Endothelial cell of umbilical vein (primary cell): ENCODE measurements at regions not wholly inside any gene's neighbourhood (a gene's known extent, or its start where the extent isn't known, plus 50 kb on each side); places are given as distances from the start of the nearest gene placed in this dataset.

Experiments
- BruUV-seq: library from RNA; stranded (reverse); fragments of 400-500 nt; replicated peaks from 2 replicates; lab custom pipeline; 2021; lab: Mats Ljungman, UMichigan
- CTCF ChIA-PET: fragments of 300-600, 350-600 bp; sonication (Branson Sonifier 250); formaldehyde crosslinking; loops from one replicate; lab custom pipeline; 2021; ENCODE audit warnings: antibody characterized with exemption, inconsistent platforms; lab: Charles Lee
- POLR2A ChIA-PET: fragments of 300-600, 350-600 bp; sonication (Branson Sonifier 250); formaldehyde crosslinking; loops from one replicate; lab custom pipeline; 2021; ENCODE audit warnings: antibody characterized with exemption, inconsistent platforms; lab: Charles Lee
- DNase-seq: peaks from one replicate; pipeline ENCODE4 v3.0.0-alpha.2; 2011; ENCODE audit warnings: low read depth, low spot score
- FAIRE-seq: peaks from 2 replicates; lab custom pipeline; 2011; peaks lifted over from hg19 to GRCh38; lab: Jason Lieb, UNC
- H2AFZ ChIP-seq: 2 replicates; pipeline ENCODE4 v1.6.0; 2012; ENCODE audit warnings: low read depth, low read length, control low read depth, inconsistent platforms
- H3K27ac ChIP-seq: 2 replicates; pipeline ENCODE4 v1.5.1; 2011; ENCODE audit warnings: low read depth, mild to moderate bottlenecking, control low read depth, low read length, moderate library complexity; ENCODE audit not compliant: insufficient read depth
- H3K27me3 ChIP-seq, 2 experiments: 2 replicates each; pipeline versions ENCODE4 v1.6.0 to v1.6.1; 2011; ENCODE audit warnings: low read length in 2 of 2, mixed read lengths in 1 of 2; ENCODE audit not compliant: control insufficient read depth in 2 of 2, insufficient read depth in 2 of 2
- H3K36me3 ChIP-seq, 2 experiments: 2 replicates in 1 of 2; 3 replicates in 1 of 2; pipeline ENCODE4 v1.5.1; 2011; ENCODE audit warnings: low read length in 2 of 2, mild to moderate bottlenecking in 1 of 2, moderate library complexity in 1 of 2; ENCODE audit not compliant: control insufficient read depth in 2 of 2, insufficient read depth in 2 of 2; ENCODE audit errors: extremely low read depth in 1 of 2
- H3K4me1 ChIP-seq: 3 replicates; pipeline ENCODE4 v1.5.1; 2011; ENCODE audit warnings: mild to moderate bottlenecking, low read length; ENCODE audit not compliant: control insufficient read depth, insufficient read depth; ENCODE audit errors: extremely low read depth
- H3K4me2 ChIP-seq: 2 replicates; pipeline ENCODE4 v1.6.1; 2011; ENCODE audit warnings: low read length, control low read depth, mixed read lengths; ENCODE audit not compliant: insufficient read depth
- H3K4me3 ChIP-seq, 3 experiments: fragments of 200-600 bp in 1 of 3; sonication (generic), shearing (Covaris generic) in 1 of 3; replicated peaks in 1 of 3; 2 replicates each; pipeline ENCODE4 v1.5.1; 2011 to 2016; ENCODE audit warnings: control low read depth in 3 of 3, low read length in 3 of 3, mild to moderate bottlenecking in 2 of 3, inconsistent platforms in 1 of 3, low read depth in 1 of 3, moderate library complexity in 1 of 3; ENCODE audit not compliant: insufficient read depth in 1 of 3
- H3K79me2 ChIP-seq: 2 replicates; pipeline ENCODE4 v1.6.0; 2012; ENCODE audit warnings: low read length, inconsistent platforms; ENCODE audit not compliant: control insufficient read depth, insufficient read depth
- H3K9ac ChIP-seq: replicated peaks from 2 replicates; pipeline ENCODE3; 2011; ENCODE audit warnings: low read length, control low read depth; ENCODE audit not compliant: insufficient read depth; ENCODE audit errors: extremely low read depth
- H3K9me1 ChIP-seq: replicated peaks from 3 replicates; pipeline ENCODE4 v1.6.0; 2011; ENCODE audit warnings: mild to moderate bottlenecking, low read length; ENCODE audit not compliant: control insufficient read depth, insufficient read depth; ENCODE audit errors: extremely low read depth
- H3K9me3 ChIP-seq: replicated peaks from 2 replicates; pipeline ENCODE4 v1.5.1; 2012; ENCODE audit warnings: low read length, inconsistent platforms; ENCODE audit not compliant: control insufficient read depth, insufficient read depth
- H4K20me1 ChIP-seq: replicated peaks from 2 replicates; pipeline ENCODE3; 2011; ENCODE audit warnings: mild to moderate bottlenecking, low read length; ENCODE audit not compliant: control insufficient read depth, insufficient read depth; ENCODE audit errors: extremely low read depth
- EZH2 ChIP-seq: IDR thresholded peaks from 2 replicates; pipeline ENCODE4 v1.6.1; 2012; ENCODE audit warnings: borderline replicate concordance, low read depth, mild to moderate bottlenecking, moderate library complexity, low read length, inconsistent platforms; ENCODE audit not compliant: severe bottlenecking
- FOS ChIP-seq: IDR thresholded peaks from 2 replicates; pipeline ENCODE4 v1.6.1; 2011; ENCODE audit warnings: mild to moderate bottlenecking, low read length, moderate library complexity, borderline replicate concordance; ENCODE audit not compliant: insufficient read depth
- GATA2 ChIP-seq: IDR thresholded peaks from 2 replicates; pipeline ENCODE4 v1.7.0; 2011; ENCODE audit warnings: low read depth, mild to moderate bottlenecking, moderate library complexity, mixed read lengths, low read length; ENCODE audit not compliant: insufficient read length, insufficient read depth
- JUN ChIP-seq: IDR thresholded peaks from 2 replicates; pipeline ENCODE4 v1.6.1; 2011; ENCODE audit warnings: borderline replicate concordance, low read depth; ENCODE audit not compliant: insufficient read length, insufficient read depth
- MYC ChIP-seq: IDR thresholded peaks from one replicate; pipeline ENCODE4 v1.6.1; 2011; ENCODE audit warnings: mild to moderate bottlenecking, low read depth, low read length
- POLR2A ChIP-seq: IDR thresholded peaks from 2 replicates; pipeline ENCODE4 v1.6.1; 2012; ENCODE audit warnings: low read depth, mild to moderate bottlenecking, control low read depth, low read length
- POLR2AphosphoS5 ChIP-seq: IDR thresholded peaks from 2 replicates; pipeline ENCODE4 v1.6.1; 2012; ENCODE audit warnings: low read depth, mild to moderate bottlenecking, control low read depth, low read length, moderate library complexity; ENCODE audit not compliant: insufficient read depth
- dilution Hi-C: fragments of 300-500 bp; cut with MboI; formaldehyde crosslinking; loops from one replicate; pipeline ENCODE4 v1.15.0; 2019; ENCODE audit warnings: low sequenced_read_pairs; ENCODE audit not compliant: extremely low pct_ligation_motif_present
- intact Hi-C: fragments of 100-400 bp; cut with micrococcal nuclease; formaldehyde crosslinking; loops from one replicate; pipeline ENCODE4 v1.10.0; 2022
- TF ChIP-seq, protein P1 (sequence below): IDR thresholded peaks from 2 replicates; pipeline ENCODE4 v1.6.1; 2011; ENCODE audit not compliant: insufficient read depth, insufficient read length
- TF ChIP-seq, protein P2 (sequence below), 2 donors: IDR thresholded peaks; 1 replicate in 1 of 2; 2 replicates in 1 of 2; pipeline ENCODE4 v1.5.1; 2011; ENCODE audit warnings: low read length in 2 of 2, mild to moderate bottlenecking in 2 of 2, moderate library complexity in 2 of 2, control low read depth in 1 of 2, inconsistent platforms in 1 of 2, low read depth in 1 of 2; ENCODE audit not compliant: insufficient read depth in 1 of 2; ENCODE audit errors: extremely low read depth in 1 of 2

DNA sequence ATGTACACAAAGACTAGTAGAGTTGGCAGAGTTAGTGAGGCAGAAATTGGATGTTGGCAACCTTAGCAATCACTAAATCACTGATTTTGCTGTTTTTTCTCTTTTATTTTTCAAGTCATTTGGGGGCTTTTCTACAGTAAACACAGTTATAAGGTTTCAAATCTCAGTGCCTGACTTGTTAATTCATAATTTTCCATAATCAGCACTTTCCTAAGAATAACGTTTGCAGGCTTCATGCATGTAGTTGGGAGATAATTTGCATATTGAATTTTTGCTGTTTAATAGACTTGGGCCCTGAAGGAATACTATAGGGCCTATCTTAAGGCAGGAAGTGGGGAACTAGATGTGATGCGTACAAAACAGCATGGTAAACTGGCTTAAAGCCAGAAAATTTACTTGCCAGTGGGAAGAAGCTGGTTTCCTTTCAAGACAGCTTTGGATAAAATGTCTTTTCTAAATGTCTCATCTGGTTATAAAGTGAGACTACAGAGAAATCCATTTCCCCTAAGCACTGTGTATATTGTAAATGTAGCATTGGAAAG, 127.2 kb upstream of the SMIM21 start:
- DNase-seq (no peak), FAIRE-seq (no peak)
- TF ChIP-seq FOS: no peak
- no peak for TF ChIP-seq JUN
- no peak for TF ChIP-seq POLR2A
- no peak for TF ChIP-seq EZH2
- no peaks in the 10 kb centered on the region for H3K9me1 ChIP-seq
- H3K36me3 ChIP-seq: no peaks in the 10 kb centered on the region
- no peak overlapping the region for H2AFZ ChIP-seq
- intact Hi-C loops: no loop called here
- H3K4me3 ChIP-seq: no peak overlapping the region
- CTCF ChIA-PET: no interaction called here
- no peaks in the 10 kb centered on the region for H3K4me1 ChIP-seq
- POLR2A ChIA-PET: no interaction called here
- dilution Hi-C loops: no loop called here
- H3K27ac ChIP-seq: no peak overlapping the region
- no peak overlapping the region for H3K9ac ChIP-seq
- H3K79me2 ChIP-seq: no peaks in the 10 kb centered on the region
- no peak overlapping the region for H3K4me2 ChIP-seq
- H3K27me3 ChIP-seq: no peaks in the 10 kb centered on the region
- no TSS peak for BruUV-seq
- H3K9me3 ChIP-seq: peaks cover 3% of the 10 kb centered on the region
- H4K20me1 ChIP-seq: no peaks in the 10 kb centered on the region

DNA sequence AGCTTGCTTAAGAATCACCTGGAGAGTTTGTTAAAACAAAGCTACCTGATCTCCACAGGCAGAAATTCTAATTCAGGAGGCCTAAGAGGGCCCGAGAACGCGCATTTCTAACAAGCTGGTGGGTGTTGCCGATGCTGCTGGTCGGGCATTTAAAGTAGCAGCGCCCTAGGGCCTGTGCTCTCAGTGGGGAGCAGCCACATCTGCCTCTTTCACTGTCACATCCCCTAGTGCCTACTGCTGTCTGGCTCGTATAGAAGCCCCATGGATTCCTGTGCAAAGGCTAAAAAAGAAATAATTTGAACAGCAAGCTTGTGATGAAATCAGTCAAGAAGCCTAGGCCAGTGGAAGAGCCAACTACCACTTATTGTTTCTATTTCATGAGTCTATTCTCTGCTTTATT, 126.7 kb upstream of the SMIM21 start:
- ChIA-PET CTCF (no interaction called here), POLR2A (no interaction called here)
- intact Hi-C loops: no loop called here
- H3K4me2 ChIP-seq: no peak overlapping the region
- TF ChIP-seq POLR2A (no peak), FOS (no peak), EZH2 (no peak), GATA2 (no peak), JUN (no peak), MYC (no peak), POLR2AphosphoS5 (no peak)
- TF ChIP-seq, protein P1, sequence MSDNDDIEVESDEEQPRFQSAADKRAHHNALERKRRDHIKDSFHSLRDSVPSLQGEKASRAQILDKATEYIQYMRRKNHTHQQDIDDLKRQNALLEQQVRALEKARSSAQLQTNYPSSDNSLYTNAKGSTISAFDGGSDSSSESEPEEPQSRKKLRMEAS: no peak
- TF ChIP-seq, protein P2, sequence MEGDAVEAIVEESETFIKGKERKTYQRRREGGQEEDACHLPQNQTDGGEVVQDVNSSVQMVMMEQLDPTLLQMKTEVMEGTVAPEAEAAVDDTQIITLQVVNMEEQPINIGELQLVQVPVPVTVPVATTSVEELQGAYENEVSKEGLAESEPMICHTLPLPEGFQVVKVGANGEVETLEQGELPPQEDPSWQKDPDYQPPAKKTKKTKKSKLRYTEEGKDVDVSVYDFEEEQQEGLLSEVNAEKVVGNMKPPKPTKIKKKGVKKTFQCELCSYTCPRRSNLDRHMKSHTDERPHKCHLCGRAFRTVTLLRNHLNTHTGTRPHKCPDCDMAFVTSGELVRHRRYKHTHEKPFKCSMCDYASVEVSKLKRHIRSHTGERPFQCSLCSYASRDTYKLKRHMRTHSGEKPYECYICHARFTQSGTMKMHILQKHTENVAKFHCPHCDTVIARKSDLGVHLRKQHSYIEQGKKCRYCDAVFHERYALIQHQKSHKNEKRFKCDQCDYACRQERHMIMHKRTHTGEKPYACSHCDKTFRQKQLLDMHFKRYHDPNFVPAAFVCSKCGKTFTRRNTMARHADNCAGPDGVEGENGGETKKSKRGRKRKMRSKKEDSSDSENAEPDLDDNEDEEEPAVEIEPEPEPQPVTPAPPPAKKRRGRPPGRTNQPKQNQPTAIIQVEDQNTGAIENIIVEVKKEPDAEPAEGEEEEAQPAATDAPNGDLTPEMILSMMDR (IDR thresholded peaks at IDR 0.05; ENCODE audit: extremely low read depth in 1 of 2, insufficient read depth in 1 of 2, low read depth in 1 of 2, low read length in 2 of 2): no peak
- H3K4me1 ChIP-seq: no peaks in the 10 kb centered on the region
- no peaks in the 10 kb centered on the region for H3K27me3 ChIP-seq
- H3K9me3 ChIP-seq: peaks cover 3% of the 10 kb centered on the region
- FAIRE-seq (no peak), DNase-seq (no peak)
- H3K9ac ChIP-seq: no peak overlapping the region
- no peak overlapping the region for H3K4me3 ChIP-seq
- no peaks in the 10 kb centered on the region for H3K9me1 ChIP-seq
- H2AFZ ChIP-seq: no peak overlapping the region
- no peaks in the 10 kb centered on the region for H3K36me3 ChIP-seq
- no peaks in the 10 kb centered on the region for H4K20me1 ChIP-seq
- no peak overlapping the region for H3K27ac ChIP-seq
- dilution Hi-C loops: no loop called here
- no TSS peak for BruUV-seq
- H3K79me2 ChIP-seq: no peaks in the 10 kb centered on the region
